ENCODE measurements at regions not wholly inside any gene's neighbourhood (a gene's known extent, or its start where the extent isn't known, plus 50 kb on each side); places are given as distances from the start of the nearest gene placed in this dataset.

DNA sequence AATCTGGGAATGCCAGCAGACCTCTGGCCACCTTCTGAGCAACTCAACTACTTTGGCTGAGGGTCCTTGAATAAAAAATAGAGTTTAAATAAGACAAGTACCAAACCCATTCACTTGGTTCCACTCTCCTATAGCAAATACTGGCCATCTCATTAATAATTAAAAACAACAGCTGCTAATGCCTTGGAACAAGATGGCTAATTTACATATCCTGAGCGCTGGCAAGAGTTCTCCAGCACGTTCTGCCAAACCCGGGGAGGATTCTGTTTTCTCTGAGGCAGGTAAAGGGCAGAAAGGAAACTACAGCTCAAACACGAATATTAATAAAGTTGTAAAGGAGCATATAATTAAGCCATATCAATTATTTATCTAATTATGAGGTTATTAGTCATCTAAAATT, 1123.7 kb downstream of the TDRD15 start:
- no peak for DNase-seq
- no peak overlapping the region for H3K27ac ChIP-seq
- intact Hi-C loops (cut with DNase I) = no loop called here
- H3K4me3 ChIP-seq = no peak overlapping the region
- TF ChIP-seq, protein P1, sequence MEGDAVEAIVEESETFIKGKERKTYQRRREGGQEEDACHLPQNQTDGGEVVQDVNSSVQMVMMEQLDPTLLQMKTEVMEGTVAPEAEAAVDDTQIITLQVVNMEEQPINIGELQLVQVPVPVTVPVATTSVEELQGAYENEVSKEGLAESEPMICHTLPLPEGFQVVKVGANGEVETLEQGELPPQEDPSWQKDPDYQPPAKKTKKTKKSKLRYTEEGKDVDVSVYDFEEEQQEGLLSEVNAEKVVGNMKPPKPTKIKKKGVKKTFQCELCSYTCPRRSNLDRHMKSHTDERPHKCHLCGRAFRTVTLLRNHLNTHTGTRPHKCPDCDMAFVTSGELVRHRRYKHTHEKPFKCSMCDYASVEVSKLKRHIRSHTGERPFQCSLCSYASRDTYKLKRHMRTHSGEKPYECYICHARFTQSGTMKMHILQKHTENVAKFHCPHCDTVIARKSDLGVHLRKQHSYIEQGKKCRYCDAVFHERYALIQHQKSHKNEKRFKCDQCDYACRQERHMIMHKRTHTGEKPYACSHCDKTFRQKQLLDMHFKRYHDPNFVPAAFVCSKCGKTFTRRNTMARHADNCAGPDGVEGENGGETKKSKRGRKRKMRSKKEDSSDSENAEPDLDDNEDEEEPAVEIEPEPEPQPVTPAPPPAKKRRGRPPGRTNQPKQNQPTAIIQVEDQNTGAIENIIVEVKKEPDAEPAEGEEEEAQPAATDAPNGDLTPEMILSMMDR (IDR thresholded peaks at IDR 0.05) = no peak
- no peaks in the 10 kb centered on the region for H3K4me1 ChIP-seq
- no peaks in the 10 kb centered on the region for H3K36me3 ChIP-seq
- no peak overlapping the region for H3K9ac ChIP-seq (ENCODE audit: low read depth in 2 of 2, low read length in 2 of 2)
- H3K27me3 ChIP-seq = no peaks in the 10 kb centered on the region
- H3K9me3 ChIP-seq = no peaks in the 10 kb centered on the region

DNA sequence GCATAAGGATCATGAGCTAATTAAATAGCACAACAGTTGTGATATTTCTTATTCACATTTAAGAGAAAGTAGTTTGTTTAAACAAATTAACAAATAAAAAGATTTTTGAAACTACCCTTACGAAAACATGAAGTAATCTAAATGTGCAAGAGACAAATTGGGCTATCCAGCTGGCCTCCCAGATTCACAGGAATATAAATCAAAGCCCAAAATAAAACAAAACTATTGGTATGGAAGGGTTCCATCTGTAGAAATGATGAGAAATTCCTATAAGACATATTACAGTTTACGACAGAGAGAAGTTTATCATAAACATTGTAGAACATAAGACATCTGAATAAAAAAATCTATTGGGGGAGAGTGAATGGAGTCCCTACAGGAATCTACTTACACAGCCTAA, 1125.1 kb downstream of the TDRD15 start:
- Histone ChIP-seq H3K27me3 (no peaks in the 10 kb centered on the region), H3K9me3 (no peaks in the 10 kb centered on the region), H3K27ac (no peak overlapping the region), H3K4me1 (no peaks in the 10 kb centered on the region), H3K4me3 (no peak overlapping the region), H3K9ac (ENCODE audit: low read depth in 2 of 2, low read length in 2 of 2) (no peak overlapping the region), H3K36me3 (no peaks in the 10 kb centered on the region)
- TF ChIP-seq, protein P1 (IDR thresholded peaks at IDR 0.05) = no peak
- no peak for DNase-seq
- intact Hi-C loops (cut with DNase I) = no loop called here

- Histone ChIP-seq H3K9ac (ENCODE audit: low read depth in 2 of 2, low read length in 2 of 2) (no peak overlapping the region), H3K4me3 (no peak overlapping the region), H3K27me3 (no peaks in the 10 kb centered on the region), H3K9me3 (no peaks in the 10 kb centered on the region), H3K27ac (no peak overlapping the region), H3K4me1 (no peaks in the 10 kb centered on the region), H3K36me3 (no peaks in the 10 kb centered on the region)
- TF ChIP-seq, protein P1 (IDR thresholded peaks at IDR 0.05) = no peak
- DNase-seq = no peak
- intact Hi-C loops (cut with DNase I) = no loop called here
Observed at GRCh38 chr2:22253171-22253570, 1129.4 kb downstream of the TDRD15 start.

GRCh38 chr2:22261165-22261564, 1123.8 kb upstream of the KLHL29 start:
- TF ChIP-seq, protein P1 (IDR thresholded peaks at IDR 0.05) = no peak
- H3K27me3 ChIP-seq = no peaks in the 10 kb centered on the region
- H3K4me3 ChIP-seq = no peak overlapping the region
- no peak overlapping the region for H3K9ac ChIP-seq (ENCODE audit: low read depth in 2 of 2, low read length in 2 of 2)
- no peaks in the 10 kb centered on the region for H3K9me3 ChIP-seq
- H3K4me1 ChIP-seq = no peaks in the 10 kb centered on the region
- no peak for DNase-seq
- H3K27ac ChIP-seq = no peak overlapping the region
- intact Hi-C loops (cut with DNase I) = no loop called here
- no peaks in the 10 kb centered on the region for H3K36me3 ChIP-seq

- no peak overlapping the region for H3K4me3 ChIP-seq
- no peaks in the 10 kb centered on the region for H3K9me3 ChIP-seq
- no peak overlapping the region for H3K9ac ChIP-seq (ENCODE audit: low read depth in 2 of 2, low read length in 2 of 2)
- H3K27ac ChIP-seq = no peak overlapping the region
- intact Hi-C loops (cut with DNase I) = no loop called here
- H3K4me1 ChIP-seq = no peaks in the 10 kb centered on the region
- no peak for DNase-seq
- TF ChIP-seq, protein P1 (IDR thresholded peaks at IDR 0.05) = no peak
- no peaks in the 10 kb centered on the region for H3K27me3 ChIP-seq
- H3K36me3 ChIP-seq = no peaks in the 10 kb centered on the region
Observed at GRCh38 chr2:22270341-22270740, 1114.6 kb upstream of the KLHL29 start.

GRCh38 chr2:22273853-22274252, 1111.1 kb upstream of the KLHL29 start:
- no peak overlapping the region for H3K27ac ChIP-seq
- H3K4me3 ChIP-seq = no peak overlapping the region
- no peaks in the 10 kb centered on the region for H3K4me1 ChIP-seq
- intact Hi-C loops (cut with DNase I) = no loop called here
- no peaks in the 10 kb centered on the region for H3K9me3 ChIP-seq
- TF ChIP-seq, protein P1 (IDR thresholded peaks at IDR 0.05) = no peak
- H3K36me3 ChIP-seq = no peaks in the 10 kb centered on the region
- H3K9ac ChIP-seq (ENCODE audit: low read depth in 2 of 2, low read length in 2 of 2) = no peak overlapping the region
- H3K27me3 ChIP-seq = no peaks in the 10 kb centered on the region
- DNase-seq = no peak

Data from colonic mucosa (tissue), 4 donors.